Lung (tissue), 11 donors: ENCODE measurements at regions not wholly inside any gene's neighbourhood (a gene's known extent, or its start where the extent isn't known, plus 50 kb on each side); places are given as distances from the start of the nearest gene placed in this dataset.
A peak's percentile ranks its signal among the peaks of the same experiment; 100 is the strongest.

ENCODE experiments used
- ATAC-seq: fragments of 200-7000 bp; cut with Tn5 transposase; one replicate; pipeline ENCODE4 v1.9.1; 2020; ENCODE audit warnings: moderate number of reproducible peaks; ENCODE audit not compliant: insufficient read depth, low FRiP score
- DNase-seq, 3 donors: peaks; one replicate each; pipeline ENCODE4 v3.0.0-alpha.2; 2013 to 2017
- H3K27ac ChIP-seq, 2 donors: one replicate each; pipeline ENCODE4 v1.5.1; 2013; ENCODE audit warnings: mild to moderate bottlenecking in 2 of 2, moderate library complexity in 2 of 2, control low read depth in 1 of 2, inconsistent platforms in 1 of 2, low read depth in 1 of 2, low read length in 1 of 2
- H3K27me3 ChIP-seq, 3 donors: one replicate each; pipeline ENCODE4 v1.5.1; 2013; ENCODE audit warnings: low read length in 2 of 3; ENCODE audit not compliant: control insufficient read depth in 3 of 3, insufficient read depth in 3 of 3
- H3K36me3 ChIP-seq, 4 donors: one replicate each; pipeline ENCODE4 v1.5.1; 2013; ENCODE audit warnings: low read length in 4 of 4, mild to moderate bottlenecking in 1 of 4, moderate library complexity in 1 of 4; ENCODE audit not compliant: control insufficient read depth in 4 of 4, insufficient read depth in 4 of 4
- H3K4me1 ChIP-seq, 5 donors: one replicate each; pipeline ENCODE4 v1.5.1; 2013; ENCODE audit warnings: low read length in 5 of 5, mild to moderate bottlenecking in 2 of 5, moderate library complexity in 1 of 5; ENCODE audit not compliant: control insufficient read depth in 5 of 5, insufficient read depth in 5 of 5
- H3K4me3 ChIP-seq: one replicate; pipeline ENCODE4 v1.5.1; 2013; ENCODE audit warnings: mild to moderate bottlenecking, control low read depth, moderate library complexity
- H3K9ac ChIP-seq, 2 donors: one replicate each; pipeline ENCODE4 v1.5.1; 2013; ENCODE audit warnings: low read length in 2 of 2, control low read depth in 1 of 2; ENCODE audit not compliant: insufficient read depth in 1 of 2
- H3K9me3 ChIP-seq, 4 donors: one replicate each; pipeline ENCODE4 v1.5.1; 2013; ENCODE audit warnings: low read length in 3 of 4, mild to moderate bottlenecking in 1 of 4, moderate library complexity in 1 of 4; ENCODE audit not compliant: control insufficient read depth in 4 of 4, insufficient read depth in 3 of 4
- WGBS, 2 donors: extraction: QIAGEN DNeasy Blood & Tissue Kit; methylation state at CpG; one replicate each; pipeline ENCODE4 v1.1.7; 2013; 5-methylcytosine and 5-hydroxymethylcytosine counted together
- TF ChIP-seq, protein P1 (sequence below): IDR thresholded peaks from 2 replicates; pipeline ENCODE4 v1.5.1; 2012; ENCODE audit warnings: mild to moderate bottlenecking; ENCODE audit errors: control extremely low read depth, extremely low read depth
- donor health status: control.
- donor health status: control.
- donor health status: Bipolar disorder and iron deficiency.
- donor health status: healthy.
- donor health status: DM: yes; HTN: yes; CAD: no.

GRCh38 chr7:33730958-33731357 is 174.4 kb upstream of the BMPER start:
- no peak overlapping the region for H3K27ac ChIP-seq
- no peak for ATAC-seq

GRCh38 chr7:33731912-33732311 is 173.4 kb upstream of the BMPER start:
- H3K27me3 ChIP-seq: no peaks in the 10 kb centered on the region
- ATAC-seq: no peak
- H3K36me3 ChIP-seq: no peaks in the 10 kb centered on the region
- 76 to 87% methylated on average over 5 of the region's 5 CpGs for WGBS, 2 donors
- H3K9ac ChIP-seq: no peak overlapping the region
- no peak overlapping the region for H3K27ac ChIP-seq
- TF ChIP-seq, protein P1, sequence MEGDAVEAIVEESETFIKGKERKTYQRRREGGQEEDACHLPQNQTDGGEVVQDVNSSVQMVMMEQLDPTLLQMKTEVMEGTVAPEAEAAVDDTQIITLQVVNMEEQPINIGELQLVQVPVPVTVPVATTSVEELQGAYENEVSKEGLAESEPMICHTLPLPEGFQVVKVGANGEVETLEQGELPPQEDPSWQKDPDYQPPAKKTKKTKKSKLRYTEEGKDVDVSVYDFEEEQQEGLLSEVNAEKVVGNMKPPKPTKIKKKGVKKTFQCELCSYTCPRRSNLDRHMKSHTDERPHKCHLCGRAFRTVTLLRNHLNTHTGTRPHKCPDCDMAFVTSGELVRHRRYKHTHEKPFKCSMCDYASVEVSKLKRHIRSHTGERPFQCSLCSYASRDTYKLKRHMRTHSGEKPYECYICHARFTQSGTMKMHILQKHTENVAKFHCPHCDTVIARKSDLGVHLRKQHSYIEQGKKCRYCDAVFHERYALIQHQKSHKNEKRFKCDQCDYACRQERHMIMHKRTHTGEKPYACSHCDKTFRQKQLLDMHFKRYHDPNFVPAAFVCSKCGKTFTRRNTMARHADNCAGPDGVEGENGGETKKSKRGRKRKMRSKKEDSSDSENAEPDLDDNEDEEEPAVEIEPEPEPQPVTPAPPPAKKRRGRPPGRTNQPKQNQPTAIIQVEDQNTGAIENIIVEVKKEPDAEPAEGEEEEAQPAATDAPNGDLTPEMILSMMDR: no peak
- no peak overlapping the region for H3K4me3 ChIP-seq
- H3K9me3 ChIP-seq: peaks cover 0 to 2% (median 0%) of the 10 kb centered on the region in 4 donors
- peaks cover 0 to 75% (median 32%) of the 10 kb centered on the region in 5 donors for H3K4me1 ChIP-seq
- peak in 2 of 3 donors; percentile 37 to 80 for DNase-seq

More at GRCh38 chr7:33730958-33731357, 174.4 kb upstream of the BMPER start:
- H3K4me1 ChIP-seq: peaks cover 0 to 82% (median 32%) of the 10 kb centered on the region in 5 donors
- no peaks in the 10 kb centered on the region for H3K27me3 ChIP-seq
- TF ChIP-seq, protein P1: no peak
- no peaks in the 10 kb centered on the region for H3K36me3 ChIP-seq
- DNase-seq: no peak
- H3K9ac ChIP-seq: no peak overlapping the region
- H3K9me3 ChIP-seq: no peaks in the 10 kb centered on the region
- WGBS, 2 donors: 70 to 73% methylated on average over 4 of the region's 4 CpGs
- no peak overlapping the region for H3K4me3 ChIP-seq

DNA sequence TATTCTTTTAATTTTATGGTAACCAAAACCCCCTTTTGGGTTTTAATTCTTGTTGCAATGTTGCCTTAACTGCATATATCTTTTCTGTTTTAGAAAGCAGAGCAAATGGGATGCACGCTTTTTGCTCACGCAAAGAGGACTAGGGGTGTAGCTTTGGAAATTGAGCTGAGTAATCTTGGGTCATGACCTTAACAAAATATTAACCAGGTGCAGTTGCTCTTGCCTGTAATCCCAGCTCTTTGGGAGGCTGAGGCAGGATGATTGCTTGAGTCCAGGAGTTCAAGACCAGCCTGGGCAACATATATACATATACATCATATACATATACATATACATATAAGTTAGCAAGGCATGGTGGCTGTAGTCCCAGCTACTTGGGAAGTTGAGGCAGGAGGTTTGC is 172.9 kb upstream of the BMPER start:
- DNase-seq (no peak), ATAC-seq (no peak)
- TF ChIP-seq, protein P1: no peak
- Histone ChIP-seq H3K9ac (no peak overlapping the region), H3K9me3 (peaks cover 0 to 2% (median 0%) of the 10 kb centered on the region in 4 donors), H3K36me3 (no peaks in the 10 kb centered on the region), H3K4me3 (no peak overlapping the region), H3K27me3 (no peaks in the 10 kb centered on the region), H3K27ac (no peak overlapping the region), H3K4me1 (peaks cover 0 to 70% (median 32%) of the 10 kb centered on the region in 5 donors)
- 93 to 95% methylated on average over 2 of the region's 2 CpGs for WGBS, 2 donors
